ENCODE measurements at regions not wholly inside any gene's neighbourhood (a gene's known extent, or its start where the extent isn't known, plus 50 kb on each side); places are given as distances from the start of the nearest gene placed in this dataset.
"Not testable (repeated sequence)": the region's sequence is repeated elsewhere in the genome, so short reads cannot be mapped to it uniquely, and the experiment has no call there.

- Histone ChIP-seq H4K20me1 (ENCODE audit: insufficient read depth, low read length) (no peaks in the 10 kb centered on the region), H2AFZ (ENCODE audit: low read length) (no peak overlapping the region), H3K4me1 (ENCODE audit: insufficient read depth, low read length, poor library complexity, severe bottlenecking) (no peaks in the 10 kb centered on the region), H3K9me2 (ENCODE audit: insufficient read depth, low read length) (no peaks in the 10 kb centered on the region), H3K27ac (ENCODE audit: low read depth, low read length, poor library complexity, severe bottlenecking) (no peak overlapping the region), H3K9me3 (ENCODE audit: low read length) (no peaks in the 10 kb centered on the region), H3K79me2 (ENCODE audit: insufficient read depth, low read depth, low read length) (no peaks in the 10 kb centered on the region), H3K4me3 (ENCODE audit: low read depth, low read length, poor library complexity, severe bottlenecking) (no peak overlapping the region), H3K4me2 (ENCODE audit: low read length) (no peak overlapping the region), H3K36me3 (ENCODE audit: insufficient read depth, low read length) (no peaks in the 10 kb centered on the region)
- ChIA-PET POLR2A (no interaction called here), CTCF (ENCODE audit: unreplicated experiment) (no interaction called here)
- no peak for DNase-seq (ENCODE audit: low spot score)
- TF ChIP-seq CTCF (conservative IDR thresholded peaks at IDR 0.05; ENCODE audit: low read length): no peak
- no peak for TF ChIP-seq EZH2phosphoT487 (IDR thresholded peaks at IDR 0.05; ENCODE audit: borderline replicate concordance, low read depth, low read length)
- intact Hi-C loops (cut with micrococcal nuclease; ENCODE audit: unreplicated experiment): no loop called here
- BruUV-seq (replicated peaks): no TSS peak
These were observed 167.1 kb upstream of the CNKSR2 start for GRCh38 chrX:21207080-21207479.

DNA sequence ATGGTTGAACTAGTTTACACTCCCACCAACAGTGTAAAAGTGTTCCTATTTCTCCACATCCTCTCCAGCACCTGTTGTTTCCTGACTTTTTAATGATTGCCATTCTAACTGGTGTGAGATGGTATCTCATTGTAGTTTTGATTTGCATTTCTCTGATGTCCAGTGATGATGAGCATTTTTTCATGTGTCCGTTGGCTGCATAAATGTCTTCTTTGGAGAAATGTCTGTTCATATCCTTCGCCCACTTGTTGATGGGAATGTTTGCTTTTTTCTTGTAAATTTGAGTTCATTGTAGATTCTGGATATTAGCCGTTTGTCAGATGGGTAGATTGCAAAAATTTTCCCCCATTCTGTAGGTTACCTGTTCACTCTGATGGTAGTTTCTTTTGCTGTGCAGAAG is 155.0 kb upstream of the CNKSR2 start:
- H3K4me2 ChIP-seq (ENCODE audit: low read length); H3K27ac ChIP-seq (ENCODE audit: low read depth, low read length, poor library complexity, severe bottlenecking); DNase-seq (ENCODE audit: low spot score); BruUV-seq (replicated peaks); H3K9me3 ChIP-seq (ENCODE audit: low read length); H3K36me3 ChIP-seq (ENCODE audit: insufficient read depth, low read length); H3K79me2 ChIP-seq (ENCODE audit: insufficient read depth, low read depth, low read length); CTCF ChIA-PET (ENCODE audit: unreplicated experiment); H3K4me1 ChIP-seq (ENCODE audit: insufficient read depth, low read length, poor library complexity, severe bottlenecking); H4K20me1 ChIP-seq (ENCODE audit: insufficient read depth, low read length); H3K9me2 ChIP-seq (ENCODE audit: insufficient read depth, low read length); H2AFZ ChIP-seq (ENCODE audit: low read length); H3K4me3 ChIP-seq (ENCODE audit: low read depth, low read length, poor library complexity, severe bottlenecking); POLR2A ChIA-PET; intact Hi-C loops (cut with micrococcal nuclease; ENCODE audit: unreplicated experiment): not testable (repeated sequence)

GRCh38 chrX:21225643-21226042 is 148.6 kb upstream of the CNKSR2 start:
- no peaks in the 10 kb centered on the region for H3K36me3 ChIP-seq (ENCODE audit: insufficient read depth, low read length)
- no peak for DNase-seq (ENCODE audit: low spot score)
- CTCF ChIA-PET (ENCODE audit: unreplicated experiment): no interaction called here
- H3K4me1 ChIP-seq (ENCODE audit: insufficient read depth, low read length, poor library complexity, severe bottlenecking): no peaks in the 10 kb centered on the region
- H3K9me2 ChIP-seq (ENCODE audit: insufficient read depth, low read length): no peaks in the 10 kb centered on the region
- no peak overlapping the region for H3K4me2 ChIP-seq (ENCODE audit: low read length)
- TF ChIP-seq EZH2phosphoT487 (IDR thresholded peaks at IDR 0.05; ENCODE audit: borderline replicate concordance, low read depth, low read length): no peak
- no TSS peak for BruUV-seq (replicated peaks)
- H2AFZ ChIP-seq (ENCODE audit: low read length): no peak overlapping the region
- intact Hi-C loops (cut with micrococcal nuclease; ENCODE audit: unreplicated experiment): no loop called here
- POLR2A ChIA-PET: no interaction called here
- H3K9me3 ChIP-seq (ENCODE audit: low read length): no peaks in the 10 kb centered on the region
- H4K20me1 ChIP-seq (ENCODE audit: insufficient read depth, low read length): no peaks in the 10 kb centered on the region
- H3K79me2 ChIP-seq (ENCODE audit: insufficient read depth, low read depth, low read length): no peaks in the 10 kb centered on the region
- H3K4me3 ChIP-seq (ENCODE audit: low read depth, low read length, poor library complexity, severe bottlenecking): no peak overlapping the region
- H3K27ac ChIP-seq (ENCODE audit: low read depth, low read length, poor library complexity, severe bottlenecking): no peak overlapping the region

DNA sequence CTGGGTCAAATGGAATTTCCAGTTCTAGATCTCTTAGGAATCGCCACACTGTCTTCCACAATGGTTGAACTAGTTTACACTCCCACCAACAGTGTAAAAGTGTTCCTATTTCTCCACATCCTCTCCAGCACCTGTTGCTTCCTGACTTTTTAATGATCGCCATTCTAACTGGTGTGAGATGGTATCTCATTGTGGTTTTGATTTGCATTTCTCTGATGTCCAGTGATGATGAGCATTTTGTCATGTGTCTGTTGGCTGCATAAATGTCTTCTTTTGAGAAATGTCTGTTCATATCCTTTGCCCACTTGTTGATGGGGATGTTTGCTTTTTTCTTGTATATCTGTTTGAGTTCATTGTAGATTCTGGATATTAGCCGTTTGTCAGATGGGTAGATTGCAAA is 145.2 kb upstream of the CNKSR2 start:
- BruUV-seq (replicated peaks); H3K79me2 ChIP-seq (ENCODE audit: insufficient read depth, low read depth, low read length); H3K4me1 ChIP-seq (ENCODE audit: insufficient read depth, low read length, poor library complexity, severe bottlenecking); H3K4me2 ChIP-seq (ENCODE audit: low read length); POLR2A ChIA-PET; H3K36me3 ChIP-seq (ENCODE audit: insufficient read depth, low read length); H2AFZ ChIP-seq (ENCODE audit: low read length); CTCF ChIA-PET (ENCODE audit: unreplicated experiment); H4K20me1 ChIP-seq (ENCODE audit: insufficient read depth, low read length); H3K4me3 ChIP-seq (ENCODE audit: low read depth, low read length, poor library complexity, severe bottlenecking); DNase-seq (ENCODE audit: low spot score); H3K9me3 ChIP-seq (ENCODE audit: low read length); intact Hi-C loops (cut with micrococcal nuclease; ENCODE audit: unreplicated experiment); H3K27ac ChIP-seq (ENCODE audit: low read depth, low read length, poor library complexity, severe bottlenecking); H3K9me2 ChIP-seq (ENCODE audit: insufficient read depth, low read length): not testable (repeated sequence)

All from OCI-LY7 (cell line).